GM19324 (cell line): ENCODE measurements at regions not wholly inside any gene's neighbourhood (a gene's known extent, or its start where the extent isn't known, plus 50 kb on each side); places are given as distances from the start of the nearest gene placed in this dataset.

Experiments used
- ATAC-seq: cut with Tn5 transposase; IDR thresholded peaks from one replicate; pipeline ENCODE4 v1.9.1; 2021; ENCODE audit warnings: mild to moderate bottlenecking, moderate library complexity; ENCODE audit not compliant: unreplicated experiment, low FRiP score

DNA sequence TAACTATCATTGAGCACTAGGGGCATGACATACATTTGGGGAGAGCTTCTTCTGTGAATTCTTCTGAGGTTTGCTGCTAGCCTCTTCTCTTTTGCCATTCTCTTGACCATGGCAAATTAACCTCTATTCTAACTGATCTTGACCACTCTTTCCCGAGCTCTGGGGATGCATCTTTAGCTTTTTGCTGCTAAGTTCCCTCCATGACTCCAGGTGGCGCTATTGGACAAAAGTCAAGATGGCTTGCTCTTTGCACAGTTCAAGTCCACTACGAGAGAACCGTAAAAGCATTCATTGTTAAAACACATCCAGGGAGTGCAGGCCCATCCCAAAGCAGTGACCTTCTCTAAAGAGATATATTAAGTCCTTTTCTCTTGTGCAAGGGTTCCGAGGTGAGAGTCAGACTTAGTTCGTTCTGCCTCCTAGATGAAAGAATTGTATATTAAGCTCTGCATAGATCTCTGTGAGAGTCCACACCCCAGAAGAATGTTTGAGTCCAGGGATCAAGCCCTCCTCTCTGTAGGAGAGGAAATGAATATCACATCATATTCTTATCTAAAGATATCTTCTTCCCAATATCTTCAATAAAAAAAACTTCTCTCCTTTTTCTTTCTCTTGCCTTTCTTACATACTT lies 1152.9 kb upstream of the CDH6 start:
- ATAC-seq: no peak

DNA sequence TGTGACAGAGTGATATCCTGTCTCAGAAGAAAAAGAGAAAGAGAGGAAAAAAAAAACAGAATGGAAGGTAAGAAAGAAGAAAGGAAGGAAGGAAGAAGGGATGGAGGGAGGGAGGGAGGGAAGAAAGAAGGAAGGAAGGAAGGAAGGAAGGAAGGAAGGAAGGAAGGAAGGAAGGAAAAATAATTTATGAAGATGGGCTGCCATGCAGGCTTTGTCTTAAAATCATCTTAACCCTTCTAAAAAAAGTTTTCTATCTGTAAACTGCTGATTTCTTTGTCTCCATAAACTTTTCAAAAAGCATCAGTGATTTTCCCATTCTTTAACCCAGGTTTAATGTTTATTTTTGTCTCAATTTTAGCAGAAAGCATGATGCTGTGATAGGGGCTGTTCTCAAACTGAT lies 1154.1 kb upstream of the CDH6 start:
- no peak for ATAC-seq

DNA sequence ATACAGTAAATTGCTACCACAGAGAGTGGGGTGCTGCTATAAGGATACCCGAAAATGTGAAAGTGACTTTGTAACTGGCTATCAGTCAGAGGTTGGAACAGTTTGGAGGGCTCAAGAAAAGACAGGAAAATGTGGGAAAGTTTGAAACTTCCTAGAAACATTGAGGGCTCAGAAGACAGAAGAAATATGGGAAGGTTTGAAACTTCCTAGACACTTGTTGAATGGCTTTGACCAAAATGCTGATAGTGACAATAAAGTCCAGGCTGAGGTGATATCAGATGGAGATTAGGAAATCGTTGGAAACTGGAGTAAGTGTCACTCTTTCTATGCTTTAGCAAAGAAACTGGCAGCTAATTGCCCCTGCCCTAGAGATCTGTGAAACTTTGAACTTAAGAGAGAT lies 1158.6 kb upstream of the CDH6 start:
- ATAC-seq: no peak

DNA sequence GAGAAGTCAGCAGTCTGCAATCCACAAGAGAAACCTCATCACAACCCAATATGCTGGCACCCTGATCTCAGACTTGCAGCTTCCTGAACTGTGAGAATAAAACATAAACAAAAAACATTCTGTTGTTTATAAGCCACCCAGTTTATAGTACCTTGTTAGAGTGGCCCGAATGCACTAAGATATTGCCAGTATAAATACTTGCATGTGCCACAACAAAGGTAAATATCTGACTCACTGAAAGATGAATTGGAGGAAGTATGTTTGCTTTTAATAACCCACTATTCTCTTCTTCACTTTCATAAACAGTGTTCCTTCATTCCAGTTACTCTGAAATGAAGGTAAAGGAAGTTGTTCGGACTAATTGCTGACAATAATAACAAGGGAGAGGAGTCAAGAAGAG lies 1163.4 kb upstream of the CDH6 start:
- ATAC-seq: no peak

DNA sequence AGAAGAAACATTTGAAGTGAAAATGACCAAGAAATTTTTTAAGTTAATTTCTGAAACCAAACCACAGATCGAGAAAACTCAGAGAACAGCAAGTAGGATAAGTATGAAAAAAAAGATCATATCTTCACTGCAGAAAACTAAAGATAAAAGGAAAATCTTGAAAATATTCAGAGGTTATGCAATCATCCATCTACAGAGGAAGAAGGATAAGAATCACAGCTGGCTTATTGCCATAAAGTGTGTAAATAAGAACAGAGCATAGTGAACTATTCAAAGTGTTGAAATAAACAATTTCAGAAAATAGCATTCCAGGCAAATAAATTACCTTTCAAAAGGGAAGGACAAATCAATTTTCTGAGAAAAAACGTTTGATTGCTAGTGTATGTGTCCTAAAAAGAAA lies 1191.7 kb upstream of the CDH6 start:
- ATAC-seq: no peak

DNA sequence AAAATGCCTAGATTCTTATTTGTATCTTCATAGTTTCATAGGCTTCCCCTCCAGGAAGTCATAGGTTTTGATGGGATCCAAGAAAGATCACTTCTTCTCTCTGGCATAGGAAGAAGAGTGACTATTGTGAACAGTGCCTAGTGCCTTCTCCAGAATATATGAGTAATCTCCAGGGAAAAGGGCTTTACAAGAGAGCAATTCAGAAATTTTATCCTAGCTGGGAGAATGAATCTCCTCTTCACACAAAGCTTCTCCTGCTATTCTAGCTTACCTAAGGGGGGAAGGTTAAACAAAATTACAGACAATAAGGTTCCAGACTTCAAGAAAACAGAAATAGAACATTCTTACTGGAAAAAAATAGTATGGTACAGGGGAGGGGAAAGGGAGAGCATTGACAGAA lies 1193.3 kb upstream of the CDH6 start:
- no peak for ATAC-seq

DNA sequence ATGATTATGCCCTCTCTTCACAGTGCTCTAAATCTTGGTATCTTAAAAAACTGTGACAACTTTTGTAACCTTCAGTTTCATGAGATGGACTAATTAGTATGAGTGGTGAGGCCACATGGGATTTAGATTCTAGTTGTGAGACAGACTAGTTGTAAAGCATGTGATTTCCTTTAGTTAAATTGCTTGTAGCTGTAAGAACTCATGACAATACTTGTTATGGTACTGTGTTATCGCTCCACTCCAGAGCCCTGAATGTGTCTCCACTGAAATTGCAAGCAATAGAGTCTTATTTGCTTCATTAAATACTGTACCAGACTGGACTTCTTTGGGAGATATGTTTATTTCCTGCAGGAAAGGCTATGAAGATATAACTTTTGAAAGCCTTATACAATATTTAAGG lies 1198.3 kb upstream of the CDH6 start:
- no peak for ATAC-seq

DNA sequence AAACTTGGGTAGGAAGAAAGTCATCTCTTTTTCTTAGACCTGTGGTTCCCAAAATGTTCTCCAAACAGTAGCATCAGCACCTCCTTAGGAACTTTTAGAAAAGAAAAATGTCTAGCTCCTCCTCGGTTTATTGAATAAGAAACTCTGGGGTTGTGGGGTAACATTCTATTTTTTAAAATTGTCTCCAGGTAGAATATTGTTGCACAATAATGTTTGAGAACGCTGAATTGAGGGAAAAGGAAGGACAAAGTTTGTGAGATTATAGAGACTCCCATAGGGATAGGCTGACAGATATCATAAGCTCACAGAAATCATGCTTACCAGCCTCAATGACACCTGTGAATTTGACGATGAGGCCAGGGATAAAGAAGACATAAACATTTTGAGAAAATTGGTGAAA lies 1199.0 kb upstream of the CDH6 start:
- no peak for ATAC-seq

DNA sequence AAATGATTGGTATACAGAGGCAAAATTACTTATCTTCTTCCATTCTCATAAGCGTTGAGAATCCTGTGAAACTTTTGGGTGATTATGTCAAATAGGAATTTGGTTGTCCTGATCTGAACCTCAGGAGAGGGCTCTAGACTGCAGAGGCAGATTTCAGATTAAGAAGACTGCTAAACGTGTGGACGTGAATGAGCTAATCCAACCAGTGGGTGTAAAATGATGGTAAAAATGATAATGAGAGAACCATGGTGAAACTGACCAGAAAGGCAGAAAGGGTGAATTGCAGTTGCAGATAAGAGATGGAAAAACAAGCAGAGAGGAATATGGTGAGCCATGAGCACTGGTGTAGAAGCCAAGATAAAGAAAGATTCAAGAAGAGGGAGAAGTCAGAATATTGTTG lies 1200.2 kb upstream of the CDH6 start:
- no peak for ATAC-seq

DNA sequence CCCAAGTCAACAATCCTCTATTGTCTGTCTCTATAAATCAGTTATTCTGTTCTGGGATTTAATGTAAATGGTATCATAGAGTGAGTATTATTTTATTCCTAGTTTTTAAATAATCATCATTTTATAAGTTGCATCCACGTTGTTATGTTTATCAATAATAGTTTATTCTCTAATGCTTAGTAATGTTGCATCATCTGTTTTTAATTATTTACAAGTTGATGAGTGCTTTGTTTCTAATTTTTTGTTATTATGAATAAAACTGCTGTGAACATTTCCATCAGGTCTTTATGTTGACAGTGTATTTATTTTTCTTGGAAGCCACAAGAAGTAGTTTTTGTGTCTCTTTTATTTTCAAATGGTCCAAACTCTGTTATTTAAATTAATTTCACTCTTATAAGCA lies 1201.2 kb upstream of the CDH6 start:
- no peak for ATAC-seq

DNA sequence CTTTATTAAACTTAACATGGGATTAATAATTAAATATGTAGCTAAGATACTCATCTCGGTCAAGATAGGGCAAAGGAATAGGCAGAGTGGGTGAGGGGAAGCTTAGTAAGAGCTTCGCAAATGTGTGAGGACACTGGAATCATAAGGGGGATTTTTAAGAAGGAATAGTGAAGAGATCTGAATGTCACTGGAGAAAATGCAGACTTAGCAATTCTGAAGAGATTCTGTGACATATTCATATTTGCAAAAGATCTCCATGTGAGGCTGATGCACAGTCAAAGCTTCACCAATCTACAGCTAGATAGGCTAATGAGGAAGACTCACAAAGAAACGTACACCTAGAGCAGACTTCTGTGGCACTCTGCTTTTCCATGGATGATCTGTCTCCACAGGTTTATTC lies 1202.8 kb upstream of the CDH6 start:
- no peak for ATAC-seq

DNA sequence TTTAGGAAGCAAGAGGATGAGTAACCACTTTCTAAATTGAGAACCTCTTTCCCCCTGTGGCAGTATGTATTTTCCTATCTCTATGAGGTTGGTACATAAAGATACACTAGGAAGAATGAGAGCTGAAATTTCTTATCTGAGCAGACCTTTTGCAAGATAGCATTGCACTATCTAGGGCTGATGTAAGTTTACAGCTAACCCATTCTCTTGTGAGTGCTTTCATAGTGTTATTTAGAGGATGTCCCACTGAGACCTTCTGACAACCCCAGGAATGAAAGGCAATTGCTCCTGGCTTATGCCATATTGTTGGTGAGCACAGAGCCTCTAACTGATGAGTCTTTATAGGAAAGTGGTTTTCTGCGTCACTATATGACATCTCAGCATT lies 1209.3 kb upstream of the CDH6 start:
- ATAC-seq: no peak

DNA sequence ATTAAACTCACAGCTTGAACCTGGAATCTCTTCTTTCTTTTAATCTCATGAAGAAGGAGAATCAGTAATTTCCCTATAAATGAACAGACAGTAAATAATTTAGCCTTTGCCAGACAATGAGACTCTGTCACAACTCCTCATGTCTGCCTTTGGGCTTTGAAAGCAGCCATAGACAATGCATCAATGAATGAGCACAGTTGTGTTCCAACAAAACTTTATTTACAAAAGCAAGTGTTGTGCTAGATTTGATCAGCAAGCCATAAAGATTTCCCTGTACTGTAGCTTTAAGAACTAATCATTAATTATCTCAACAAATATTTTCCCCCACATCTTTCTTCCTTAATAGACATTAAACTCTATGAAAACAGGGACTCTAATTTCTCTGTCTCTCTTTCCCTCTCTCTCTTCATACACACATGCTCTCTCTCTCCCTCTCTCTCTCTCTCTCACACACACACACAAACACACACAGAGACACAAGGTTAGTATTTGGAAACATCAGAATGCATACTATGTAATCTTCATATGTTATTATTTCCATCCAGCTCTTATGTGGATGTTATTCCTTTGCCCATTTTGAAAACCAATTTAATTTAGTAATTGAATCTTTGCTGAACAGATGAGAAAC lies 1209.8 kb upstream of the CDH6 start:
- ATAC-seq: no peak

DNA sequence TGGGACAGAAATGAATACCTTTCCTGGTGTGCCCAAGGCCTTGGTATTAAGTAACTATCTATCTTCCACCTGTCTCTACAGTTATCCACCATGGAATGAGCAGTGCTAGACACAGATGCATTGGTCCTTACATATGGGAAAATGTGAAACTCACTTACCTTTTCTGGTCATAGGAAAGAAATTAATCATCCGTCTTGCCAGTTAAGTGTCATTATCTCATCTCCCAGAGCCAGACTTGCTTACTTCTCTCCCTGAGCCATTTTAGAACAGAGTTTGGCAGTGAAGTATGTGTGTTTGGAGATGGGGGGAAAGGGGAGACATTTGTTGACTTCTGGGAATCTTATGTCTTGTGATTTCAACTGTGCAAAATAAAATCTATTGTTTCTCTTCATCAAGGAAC lies 1211.0 kb upstream of the CDH6 start:
- no peak for ATAC-seq

DNA sequence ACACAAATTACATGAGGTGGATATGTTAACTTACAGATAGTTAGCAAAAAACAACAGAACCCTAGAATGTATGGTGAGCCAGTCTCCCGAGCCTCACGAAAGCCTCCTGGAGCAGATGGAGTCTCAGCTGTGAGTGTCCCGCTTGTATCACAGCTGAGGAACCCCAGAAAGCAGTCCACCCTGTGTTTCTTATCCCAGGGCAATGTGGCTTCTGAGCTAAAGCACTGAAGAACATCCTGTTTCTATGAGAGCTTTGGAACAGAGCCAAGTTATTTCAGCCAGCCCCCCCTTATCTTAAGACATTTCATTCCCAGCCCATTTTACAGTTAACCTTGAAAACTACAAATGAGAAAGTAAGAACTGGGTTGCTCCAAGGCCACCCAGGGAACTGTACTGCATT lies 1220.9 kb upstream of the CDH6 start:
- no peak for ATAC-seq

DNA sequence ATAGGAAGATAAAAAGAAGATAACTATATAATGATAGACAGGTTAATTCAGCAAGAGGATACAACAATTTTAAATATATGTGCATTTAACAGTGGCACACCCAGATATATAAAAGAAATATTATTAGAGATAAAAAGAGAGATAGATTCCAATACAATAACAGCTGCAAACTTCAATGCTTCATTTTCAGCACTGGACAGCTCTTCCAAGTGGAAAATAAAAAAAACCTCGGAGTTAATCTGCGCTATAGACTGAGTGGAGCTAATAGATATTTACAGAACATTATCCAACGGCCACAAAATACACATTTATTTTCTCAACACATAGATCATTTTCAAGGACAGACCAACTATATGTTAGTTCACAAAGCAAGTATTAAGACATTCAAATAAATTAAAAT lies 1229.5 kb upstream of the CDH6 start:
- ATAC-seq: no peak

DNA sequence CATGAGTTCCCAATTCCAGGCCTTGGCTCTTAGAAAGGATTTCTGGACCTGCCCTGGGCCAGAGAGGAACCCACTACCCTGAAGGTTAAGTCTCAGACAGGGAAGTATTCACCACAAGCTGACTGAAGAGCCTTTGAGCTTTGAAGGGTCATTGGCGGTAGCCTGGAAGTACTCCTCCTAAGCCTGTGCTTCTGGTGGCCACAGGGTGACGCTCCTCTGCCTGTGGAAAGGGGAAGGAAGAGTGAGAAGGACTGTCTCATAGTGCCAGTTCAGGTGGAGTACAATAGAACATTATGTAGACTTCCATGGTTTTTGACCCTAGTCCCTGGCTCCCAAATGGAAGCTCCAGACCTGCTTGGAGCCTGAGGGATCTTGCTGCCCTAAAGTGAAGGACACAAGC lies 1233.2 kb upstream of the CDH6 start:
- ATAC-seq: no peak

DNA sequence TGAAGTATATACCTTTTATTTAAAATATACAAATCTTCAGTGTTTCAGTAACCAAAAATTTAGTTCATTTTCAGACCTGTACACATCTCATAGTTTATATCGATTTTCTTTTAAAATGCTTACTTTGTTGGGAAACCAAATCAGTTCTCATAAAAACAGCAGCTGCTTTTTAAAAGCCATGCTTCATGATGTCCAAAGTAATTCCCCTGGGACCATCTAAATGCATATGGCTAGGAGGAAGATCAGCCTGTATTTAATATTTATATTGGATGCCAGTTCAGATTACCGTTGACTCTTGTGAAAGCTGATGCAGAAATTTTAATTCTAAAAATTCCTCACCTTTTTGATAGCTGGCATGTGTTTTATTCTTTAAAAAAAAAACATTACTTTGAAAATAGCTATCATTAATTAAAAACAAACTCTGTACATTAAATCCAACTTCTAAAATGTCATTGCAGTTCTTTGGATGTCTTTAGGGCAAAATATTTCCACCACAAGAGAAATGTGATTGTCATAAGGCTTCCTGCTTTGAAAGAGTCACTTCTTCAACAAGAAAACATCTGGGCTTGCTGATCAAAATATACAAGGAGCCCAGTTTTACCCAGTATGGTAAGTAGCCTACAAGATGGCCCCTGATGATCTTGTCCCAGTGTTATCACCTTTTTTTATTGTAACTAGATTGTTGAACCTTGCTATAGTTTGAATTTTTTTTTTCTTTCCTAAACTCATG lies 1242.9 kb upstream of the CDH6 start:
- no peak for ATAC-seq

DNA sequence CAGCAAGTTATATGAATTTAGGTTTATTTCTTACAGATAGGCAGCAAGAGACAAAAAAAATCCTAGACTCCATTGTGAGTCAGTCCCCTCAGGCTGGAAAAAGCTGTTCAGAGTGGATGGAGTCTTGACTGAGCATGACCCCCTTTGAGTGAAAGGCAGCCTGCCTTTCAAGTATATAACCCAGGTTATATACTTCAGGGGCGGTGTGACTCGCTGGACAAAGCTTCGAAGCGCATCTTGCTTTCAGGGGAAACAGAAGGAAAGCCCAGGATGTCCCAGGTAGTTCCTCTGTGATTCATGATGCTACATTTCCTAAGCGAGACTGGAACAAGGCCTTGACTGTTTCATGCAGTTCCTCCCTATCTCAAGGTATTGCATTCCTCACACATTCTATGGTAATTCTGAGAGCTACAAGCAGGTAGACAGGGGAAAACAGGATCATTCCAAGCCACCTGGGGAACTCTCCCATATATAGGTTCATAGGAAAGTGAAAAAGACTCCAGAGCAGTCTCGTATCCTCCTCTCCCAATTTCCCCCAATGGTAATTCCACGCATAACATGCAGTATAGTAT lies 1244.1 kb upstream of the CDH6 start:
- ATAC-seq: no peak

DNA sequence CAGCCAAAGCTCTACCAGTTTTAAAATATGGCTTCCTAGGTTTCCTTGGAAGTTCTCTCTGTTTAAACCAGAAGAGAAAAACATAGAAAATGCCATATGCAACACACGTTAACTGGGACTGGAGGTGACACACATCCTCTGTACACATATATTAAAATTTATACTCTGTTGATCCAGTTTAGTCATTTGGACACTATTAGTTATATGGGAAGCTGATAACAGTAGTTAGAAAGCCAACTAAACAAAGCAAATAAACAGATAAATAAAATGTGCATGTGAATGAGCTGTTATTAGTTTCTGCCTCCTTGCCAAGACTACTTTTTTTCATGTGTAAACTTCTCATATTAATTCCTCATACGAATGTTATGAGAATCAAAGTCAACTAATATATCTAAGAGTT lies 1249.2 kb upstream of the CDH6 start:
- ATAC-seq: no peak

DNA sequence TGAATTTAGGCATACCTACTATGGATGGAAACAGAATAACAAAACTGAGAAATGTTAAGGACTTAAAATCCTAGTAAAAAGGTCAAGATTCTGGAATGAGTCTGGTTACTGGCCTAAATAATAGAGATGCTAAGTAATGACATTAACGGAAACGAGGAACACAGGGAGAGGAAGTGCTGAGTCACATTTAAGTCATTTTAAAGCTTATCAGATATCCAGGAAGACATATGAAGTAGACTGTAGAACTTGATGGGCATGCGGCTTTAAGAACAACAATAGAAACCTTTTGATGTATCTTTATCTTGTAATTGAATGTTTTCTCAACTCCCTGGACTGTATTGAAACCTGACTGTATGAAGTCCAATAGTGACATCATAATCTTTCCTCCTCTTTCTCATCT lies 1251.4 kb upstream of the CDH6 start:
- no peak for ATAC-seq

DNA sequence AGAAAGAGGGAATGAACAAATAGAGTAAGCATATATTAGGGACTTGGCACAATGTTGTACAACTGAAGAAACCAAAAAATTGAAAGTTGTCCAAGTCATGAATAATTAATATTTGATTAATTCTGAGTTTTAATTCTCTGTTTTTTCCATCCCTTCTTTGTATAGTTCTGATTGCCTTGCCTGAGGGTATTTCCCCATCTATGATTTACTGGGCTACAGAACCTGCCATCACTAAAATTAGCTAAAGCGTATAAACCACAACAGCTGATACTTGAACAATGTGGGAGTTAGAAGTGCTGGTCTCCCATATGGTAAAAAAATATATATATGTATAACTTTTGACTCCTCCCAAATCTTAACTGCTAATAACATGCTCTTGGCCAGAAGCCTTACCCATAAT lies 1253.5 kb upstream of the CDH6 start:
- ATAC-seq: no peak
